Neuronal stem cell (in vitro differentiated cells): ENCODE measurements at regions not wholly inside any gene's neighbourhood (a gene's known extent, or its start where the extent isn't known, plus 50 kb on each side); places are given as distances from the start of the nearest gene placed in this dataset.

Experiments used
- DNase-seq: peaks from one replicate; pipeline ENCODE4 v3.0.0-alpha.2; 2013; ENCODE audit warnings: low spot score
- H2AFZ ChIP-seq: one replicate; pipeline ENCODE4 v1.6.1; 2013; ENCODE audit warnings: mild to moderate bottlenecking, low read length, inconsistent platforms
- H2AK5ac ChIP-seq: 2 replicates; pipeline ENCODE4 v1.6.1; 2013; ENCODE audit warnings: low read depth, mild to moderate bottlenecking, inconsistent platforms, low read length, moderate library complexity, mixed read lengths
- H2BK120ac ChIP-seq: 2 replicates; pipeline ENCODE4 v1.6.1; 2013; ENCODE audit warnings: low read depth, mild to moderate bottlenecking, inconsistent platforms, low read length, moderate library complexity, mixed read lengths
- H2BK12ac ChIP-seq: one replicate; pipeline ENCODE4 v1.6.1; 2013; ENCODE audit warnings: low read length, inconsistent platforms
- H2BK15ac ChIP-seq: 2 replicates; pipeline ENCODE4 v1.6.1; 2013; ENCODE audit warnings: mild to moderate bottlenecking, low read length, inconsistent platforms, mixed read lengths
- H2BK5ac ChIP-seq: one replicate; pipeline ENCODE4 v1.6.1; 2013; ENCODE audit warnings: inconsistent platforms, mild to moderate bottlenecking, low read length, moderate library complexity
- H3K14ac ChIP-seq: one replicate; pipeline ENCODE4 v1.6.1; 2013; ENCODE audit warnings: low read length, inconsistent platforms
- H3K18ac ChIP-seq: 2 replicates; pipeline ENCODE4 v1.6.1; 2013; ENCODE audit warnings: low read length, inconsistent platforms
- H3K23ac ChIP-seq: 2 replicates; pipeline ENCODE4 v1.6.1; 2013; ENCODE audit warnings: low read depth, mild to moderate bottlenecking, mixed read lengths, low read length, inconsistent platforms; ENCODE audit not compliant: poor library complexity
- H3K27ac ChIP-seq: replicated peaks from 3 replicates; pipeline ENCODE4 v1.5.1; 2013; ENCODE audit warnings: low read length, inconsistent platforms
- H3K27me3 ChIP-seq, 3 experiments: 2 replicates each; pipeline ENCODE4 v1.6.1; 2013; ENCODE audit warnings: low read length in 3 of 3, mild to moderate bottlenecking in 2 of 3, inconsistent platforms in 1 of 3, low read depth in 1 of 3, mixed read lengths in 1 of 3, moderate library complexity in 1 of 3; ENCODE audit not compliant: control insufficient read depth in 3 of 3, insufficient read depth in 3 of 3
- H3K36me3 ChIP-seq, 2 donors: replicated peaks in 1 of 2; 2 replicates each; pipeline ENCODE4 v1.6.1; 2013; ENCODE audit warnings: low read length in 2 of 2; ENCODE audit not compliant: control insufficient read depth in 2 of 2, insufficient read depth in 2 of 2
- H3K4ac ChIP-seq: 2 replicates; pipeline ENCODE4 v1.6.1; 2013; ENCODE audit warnings: inconsistent platforms, mild to moderate bottlenecking, low read length, moderate library complexity
- H3K4me1 ChIP-seq, 2 donors: 1 replicate in 1 of 2; 2 replicates in 1 of 2; pipeline ENCODE4 v1.6.1; 2013; ENCODE audit warnings: low read length in 2 of 2, low read depth in 1 of 2; ENCODE audit not compliant: control insufficient read depth in 2 of 2, insufficient read depth in 1 of 2
- H3K4me2 ChIP-seq: one replicate; pipeline ENCODE4 v1.6.1; 2013; ENCODE audit warnings: mild to moderate bottlenecking, low read length, inconsistent platforms; ENCODE audit not compliant: insufficient read depth, poor library complexity, severe bottlenecking
- H3K4me3 ChIP-seq, 2 donors: 2 replicates each; pipeline ENCODE4 v1.5.1; 2013; ENCODE audit warnings: low read length in 2 of 2, mild to moderate bottlenecking in 2 of 2, inconsistent platforms in 1 of 2, moderate library complexity in 1 of 2
- H3K79me1 ChIP-seq: one replicate; pipeline ENCODE4 v1.6.1; 2013; ENCODE audit warnings: low read depth, mild to moderate bottlenecking, inconsistent platforms, low read length, moderate library complexity
- H3K9ac ChIP-seq: one replicate; pipeline ENCODE4 v1.6.1; 2013; ENCODE audit warnings: mild to moderate bottlenecking, low read depth, low read length, inconsistent platforms; ENCODE audit not compliant: poor library complexity
- H3K9me3 ChIP-seq, 2 donors: replicated peaks in 1 of 2; 2 replicates each; pipeline versions ENCODE3 to v1.6.1; 2013; ENCODE audit warnings: low read length in 2 of 2, mild to moderate bottlenecking in 2 of 2, inconsistent platforms in 1 of 2, low read depth in 1 of 2, mixed read lengths in 1 of 2, moderate library complexity in 1 of 2; ENCODE audit not compliant: control insufficient read depth in 2 of 2, insufficient read depth in 1 of 2
- H4K8ac ChIP-seq: one replicate; pipeline ENCODE4 v1.6.1; 2013; ENCODE audit warnings: low read depth, mild to moderate bottlenecking, inconsistent platforms, low read length, moderate library complexity
- H4K91ac ChIP-seq: one replicate; pipeline ENCODE4 v1.6.1; 2013; ENCODE audit warnings: low read length, low read depth, mild to moderate bottlenecking, inconsistent platforms; ENCODE audit not compliant: poor library complexity
- WGBS, 2 donors: extraction: QIAGEN DNeasy Blood & Tissue Kit; methylation state at CpG; one replicate each; pipeline ENCODE4 v1.1.7; 2013; ENCODE audit warnings: missing lambda C conversion rate in 2 of 2, mixed read lengths in 1 of 2; ENCODE audit not compliant: insufficient read length in 2 of 2, insufficient replicate concordance in 1 of 2; ENCODE audit errors: extremely low coverage in 2 of 2; 5-methylcytosine and 5-hydroxymethylcytosine counted together

- Histone ChIP-seq H3K4me2 (no peak overlapping the region), H2BK5ac (no peak overlapping the region), H2AK5ac (no peak overlapping the region), H3K27ac (no peak overlapping the region), H3K4ac (no peak overlapping the region), H4K91ac (no peak overlapping the region), H3K9ac (no peak overlapping the region), H4K8ac (no peak overlapping the region), H3K23ac (no peak overlapping the region), H3K4me3 (no peak overlapping the region), H2BK12ac (no peak overlapping the region), H2BK15ac (no peak overlapping the region), H3K27me3 (no peaks in the 10 kb centered on the region), H3K79me1 (no peaks in the 10 kb centered on the region), H3K36me3 (no peaks in the 10 kb centered on the region), H2AFZ (peak overlapping the region; percentile 54), H3K4me1 (peaks cover 0 to 11% of the 10 kb centered on the region in 2 donors), H3K9me3 (no peaks in the 10 kb centered on the region), H2BK120ac (no peak overlapping the region), H3K18ac (no peak overlapping the region), H3K14ac (no peak overlapping the region)
- DNase-seq = no peak
- WGBS, 2 donors = no CpG with 5 or more reads among the region's 2 CpGs
Observed at GRCh38 chr9:3751125-3751758, 225.4 kb upstream of the RFX3 start.

DNA sequence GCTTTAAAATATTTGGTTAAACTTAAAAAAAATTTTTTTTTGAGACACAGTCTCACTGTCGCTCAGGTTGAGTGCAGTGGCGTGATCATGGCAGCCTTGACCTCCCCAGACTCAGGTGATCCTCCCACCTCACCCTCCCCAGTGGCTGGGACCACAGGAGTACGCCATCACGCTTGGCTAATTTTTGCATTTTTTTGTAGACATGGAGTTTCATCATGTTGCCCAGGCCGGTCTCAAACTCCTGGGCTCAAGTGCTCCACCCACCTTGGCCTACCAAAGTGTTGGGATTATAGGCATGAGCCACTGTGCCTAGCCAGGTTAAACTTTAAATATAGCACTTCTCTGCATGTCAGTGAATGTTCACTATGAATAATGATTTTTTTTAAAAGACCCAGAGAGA is 224.5 kb upstream of the RFX3 start:
- H2BK15ac ChIP-seq = no peak overlapping the region
- H3K4me1 ChIP-seq = peaks cover 0 to 11% of the 10 kb centered on the region in 2 donors
- no peaks in the 10 kb centered on the region for H3K36me3 ChIP-seq
- no peak overlapping the region for H2BK120ac ChIP-seq
- no peaks in the 10 kb centered on the region for H3K79me1 ChIP-seq
- no peak overlapping the region for H2AFZ ChIP-seq
- no peak overlapping the region for H3K4ac ChIP-seq
- H2BK12ac ChIP-seq = no peak overlapping the region
- no peak overlapping the region for H3K27ac ChIP-seq
- no peak overlapping the region for H3K14ac ChIP-seq
- H2BK5ac ChIP-seq = no peak overlapping the region
- no peaks in the 10 kb centered on the region for H3K9me3 ChIP-seq
- no peak overlapping the region for H4K91ac ChIP-seq
- no peak overlapping the region for H3K18ac ChIP-seq
- no peak overlapping the region for H3K4me3 ChIP-seq
- H4K8ac ChIP-seq = no peak overlapping the region
- H3K4me2 ChIP-seq = no peak overlapping the region
- no peaks in the 10 kb centered on the region for H3K27me3 ChIP-seq
- WGBS, 2 donors = no CpG with 5 or more reads among the region's 5 CpGs
- H2AK5ac ChIP-seq = no peak overlapping the region
- H3K23ac ChIP-seq = no peak overlapping the region
- H3K9ac ChIP-seq = no peak overlapping the region
- no peak for DNase-seq

DNA sequence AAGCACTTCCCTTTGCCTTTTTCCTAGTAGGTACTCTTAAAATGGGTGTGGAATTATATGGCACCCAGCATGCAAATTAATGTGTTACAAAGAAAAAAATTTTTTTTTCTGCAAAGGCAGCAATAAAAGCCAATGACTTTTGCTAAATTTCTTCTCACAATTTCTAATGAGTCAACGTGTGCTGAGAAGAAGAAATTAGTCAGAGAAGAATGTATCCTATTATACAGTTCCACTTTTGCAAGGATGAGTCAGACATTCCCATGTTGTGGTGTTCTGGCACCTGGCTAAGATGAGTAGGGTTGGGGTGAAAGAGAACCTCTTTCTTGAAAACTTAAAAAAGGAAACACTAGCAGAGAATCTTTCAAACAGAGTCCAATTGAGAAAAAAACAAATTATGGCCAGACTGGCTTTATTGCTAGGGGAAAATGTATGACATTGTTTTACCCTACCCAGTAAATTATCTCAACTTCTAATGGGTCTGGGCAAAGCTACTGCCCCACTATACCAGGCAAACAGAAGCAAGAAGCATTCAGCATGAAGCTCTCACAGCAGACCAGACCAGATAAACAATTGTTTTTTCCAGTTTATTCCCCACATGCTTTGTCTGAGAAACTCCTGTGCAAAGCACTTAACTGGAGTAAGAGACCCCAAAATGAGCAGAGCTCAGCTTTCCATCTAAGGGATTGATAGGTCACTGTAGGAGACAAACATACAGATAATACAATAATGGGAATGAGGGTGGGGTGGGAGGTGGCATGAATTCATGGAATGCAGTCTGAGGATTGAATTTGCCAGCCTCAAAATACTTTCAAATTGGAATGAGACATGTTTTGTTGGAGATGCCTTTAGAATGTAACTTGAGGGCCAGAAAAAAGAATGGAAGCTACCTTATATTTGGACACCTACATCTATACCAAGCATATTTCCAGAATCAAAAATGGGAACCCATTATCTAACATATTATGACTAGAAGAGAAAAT is 220.8 kb upstream of the RFX3 start:
- Histone ChIP-seq H3K18ac (no peak overlapping the region), H4K8ac (no peak overlapping the region), H2BK120ac (no peak overlapping the region), H3K27me3 (no peaks in the 10 kb centered on the region), H3K79me1 (no peaks in the 10 kb centered on the region), H2BK12ac (no peak overlapping the region), H3K9me3 (no peaks in the 10 kb centered on the region), H2AFZ (peak overlapping the region; percentile 9), H2BK15ac (no peak overlapping the region), H3K14ac (no peak overlapping the region), H3K27ac (no peak overlapping the region), H2BK5ac (no peak overlapping the region), H3K23ac (no peak overlapping the region), H3K4me3 (no peak overlapping the region), H3K36me3 (no peaks in the 10 kb centered on the region), H4K91ac (no peak overlapping the region), H3K4me1 (peaks cover 0 to 11% of the 10 kb centered on the region in 2 donors), H3K4ac (no peak overlapping the region), H3K9ac (no peak overlapping the region), H3K4me2 (no peak overlapping the region), H2AK5ac (no peak overlapping the region)
- no peak for DNase-seq
- no CpG with 5 or more reads among the region's 1 CpG for WGBS, 2 donors

DNA sequence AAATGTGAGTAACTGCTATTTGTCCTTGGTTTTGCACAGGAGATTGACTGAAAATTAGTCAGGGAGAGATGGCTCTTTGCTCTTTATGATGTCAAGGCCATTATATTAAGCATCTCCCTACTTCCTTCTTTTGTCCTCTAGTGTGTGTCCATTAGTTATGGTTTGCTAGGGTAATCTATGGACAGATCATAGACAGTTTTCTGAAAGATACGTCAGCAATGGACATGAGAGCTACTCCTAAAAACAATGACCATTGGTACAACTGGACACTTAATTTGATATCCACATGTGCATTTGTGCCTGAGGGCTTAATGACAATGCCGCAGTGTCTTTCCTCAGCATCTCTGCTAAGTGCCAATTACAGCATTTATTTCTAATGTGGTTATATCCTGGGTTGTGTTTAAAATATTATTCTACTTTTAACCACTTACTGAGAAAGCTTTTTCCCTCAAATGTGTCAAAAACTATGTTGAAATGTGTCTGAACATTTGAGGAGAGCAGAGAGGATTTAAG is 218.2 kb upstream of the RFX3 start:
- Histone ChIP-seq H2BK12ac (no peak overlapping the region), H3K4ac (no peak overlapping the region), H4K8ac (no peak overlapping the region), H3K23ac (no peak overlapping the region), H3K14ac (no peak overlapping the region), H3K27me3 (no peaks in the 10 kb centered on the region), H3K79me1 (no peaks in the 10 kb centered on the region), H3K9me3 (no peaks in the 10 kb centered on the region), H2BK5ac (no peak overlapping the region), H3K9ac (no peak overlapping the region), H3K4me2 (no peak overlapping the region), H3K18ac (no peak overlapping the region), H3K4me3 (no peak overlapping the region), H3K4me1 (peaks cover 0 to 6% of the 10 kb centered on the region in 2 donors), H2BK15ac (no peak overlapping the region), H2AFZ (no peak overlapping the region), H2BK120ac (no peak overlapping the region), H3K27ac (no peak overlapping the region), H2AK5ac (no peak overlapping the region), H3K36me3 (no peaks in the 10 kb centered on the region), H4K91ac (no peak overlapping the region)
- DNase-seq = no peak
- WGBS, 2 donors = no CpG with 5 or more reads among the region's 2 CpGs
